Skeletal muscle tissue (tissue), 3 donors: ENCODE measurements at regions not wholly inside any gene's neighbourhood (a gene's known extent, or its start where the extent isn't known, plus 50 kb on each side); places are given as distances from the start of the nearest gene placed in this dataset.

Source experiments
- H3K27ac ChIP-seq: one replicate; pipeline ENCODE4 v1.7.0; 2013; ENCODE audit warnings: mild to moderate bottlenecking, low read depth, low read length, inconsistent platforms
- H3K27me3 ChIP-seq, 3 donors: one replicate each; pipeline ENCODE4 v1.7.0; 2013; ENCODE audit warnings: low read length in 3 of 3; ENCODE audit not compliant: control insufficient read depth in 3 of 3, insufficient read depth in 3 of 3
- H3K36me3 ChIP-seq, 3 donors: one replicate each; pipeline ENCODE4 v1.7.0; 2013; ENCODE audit warnings: low read length in 3 of 3; ENCODE audit not compliant: control insufficient read depth in 3 of 3, insufficient read depth in 3 of 3
- H3K4me1 ChIP-seq, 3 donors: one replicate each; pipeline ENCODE4 v1.7.0; 2013; ENCODE audit warnings: low read length in 3 of 3, mild to moderate bottlenecking in 3 of 3; ENCODE audit not compliant: control insufficient read depth in 3 of 3, insufficient read depth in 3 of 3
- H3K4me3 ChIP-seq, 3 donors: one replicate each; pipeline ENCODE4 v1.7.0; 2013; ENCODE audit warnings: low read length in 3 of 3
- H3K9ac ChIP-seq, 3 donors: one replicate each; pipeline ENCODE4 v1.7.0; 2013; ENCODE audit warnings: low read length in 3 of 3, mild to moderate bottlenecking in 3 of 3, moderate library complexity in 2 of 3, low read depth in 1 of 3
- H3K9me3 ChIP-seq, 3 donors: one replicate each; pipeline ENCODE4 v1.7.0; 2013; ENCODE audit warnings: low read length in 3 of 3; ENCODE audit not compliant: control insufficient read depth in 3 of 3
- donor health status: Osteomylitis.

DNA sequence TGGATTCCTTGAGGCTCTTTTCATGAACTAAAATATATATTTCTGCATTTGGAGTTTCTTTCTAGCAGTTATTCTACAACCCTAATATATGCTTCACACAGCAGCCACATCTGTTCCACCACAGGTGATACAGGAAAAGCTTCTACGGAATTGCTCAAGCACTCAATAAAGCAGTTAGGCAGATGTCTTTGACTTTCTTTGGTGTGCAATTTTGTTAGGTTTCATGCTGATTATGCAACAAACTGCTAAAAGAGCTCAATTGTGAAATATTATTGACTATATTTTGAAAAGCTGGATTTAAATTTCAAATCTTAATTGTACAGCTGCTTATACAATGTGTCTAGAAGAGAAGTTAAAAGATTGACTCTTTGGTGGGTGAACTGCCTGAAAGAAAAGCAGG lies 1055.6 kb upstream of the FBXO33 start:
- Histone ChIP-seq H3K27me3 (no peaks in the 10 kb centered on the region), H3K4me3 (no peak overlapping the region), H3K9me3 (no peaks in the 10 kb centered on the region), H3K9ac (no peak overlapping the region), H3K36me3 (no peaks in the 10 kb centered on the region), H3K27ac (no peak overlapping the region), H3K4me1 (no peaks in the 10 kb centered on the region)

DNA sequence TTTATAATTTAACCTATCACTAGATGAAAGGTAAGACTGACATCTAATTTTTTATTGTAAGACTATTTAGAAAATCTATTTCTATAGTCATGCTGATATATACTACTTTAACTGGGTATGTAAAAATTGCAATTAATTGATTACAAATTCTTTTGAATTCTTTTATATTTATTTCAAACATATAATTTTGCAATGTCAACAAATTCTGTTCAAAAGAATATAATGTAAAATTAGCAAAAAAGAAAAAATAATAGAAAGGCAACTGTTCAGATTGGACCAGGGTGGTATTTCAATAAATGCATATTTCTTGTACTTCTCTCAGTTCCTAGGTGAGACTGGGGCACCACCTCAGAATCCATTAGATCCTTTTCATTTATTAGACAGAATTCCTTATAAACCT lies 1053.5 kb upstream of the FBXO33 start:
- Histone ChIP-seq H3K4me3 (no peak overlapping the region), H3K36me3 (no peaks in the 10 kb centered on the region), H3K9ac (no peak overlapping the region), H3K27me3 (no peaks in the 10 kb centered on the region), H3K9me3 (no peaks in the 10 kb centered on the region), H3K27ac (no peak overlapping the region), H3K4me1 (no peaks in the 10 kb centered on the region)

DNA sequence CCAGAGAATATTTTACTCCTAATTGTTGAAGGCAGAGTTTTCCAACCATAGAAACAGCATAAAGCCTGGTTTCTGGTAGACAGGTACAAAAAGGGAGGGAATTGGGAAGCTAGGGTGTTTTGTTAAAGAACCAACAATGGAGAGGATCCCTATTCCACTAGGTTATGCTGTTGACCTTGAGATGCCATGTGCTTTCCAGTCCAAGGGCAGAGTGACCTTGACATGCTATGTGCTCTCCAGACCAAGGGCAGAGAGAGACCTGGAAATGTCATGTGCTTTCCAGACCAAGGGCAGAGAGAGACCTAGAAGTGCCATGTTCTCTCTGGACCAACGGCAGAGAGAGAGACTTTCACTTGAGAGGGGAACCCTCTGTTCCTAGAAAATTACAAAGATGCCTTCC lies 1043.8 kb upstream of the FBXO33 start:
- Histone ChIP-seq H3K36me3 (no peaks in the 10 kb centered on the region), H3K9me3 (peaks cover 0 to 3% (median 0%) of the 10 kb centered on the region in 3 donors), H3K4me3 (no peak overlapping the region), H3K27me3 (no peaks in the 10 kb centered on the region), H3K9ac (no peak overlapping the region), H3K4me1 (no peaks in the 10 kb centered on the region), H3K27ac (no peak overlapping the region)

DNA sequence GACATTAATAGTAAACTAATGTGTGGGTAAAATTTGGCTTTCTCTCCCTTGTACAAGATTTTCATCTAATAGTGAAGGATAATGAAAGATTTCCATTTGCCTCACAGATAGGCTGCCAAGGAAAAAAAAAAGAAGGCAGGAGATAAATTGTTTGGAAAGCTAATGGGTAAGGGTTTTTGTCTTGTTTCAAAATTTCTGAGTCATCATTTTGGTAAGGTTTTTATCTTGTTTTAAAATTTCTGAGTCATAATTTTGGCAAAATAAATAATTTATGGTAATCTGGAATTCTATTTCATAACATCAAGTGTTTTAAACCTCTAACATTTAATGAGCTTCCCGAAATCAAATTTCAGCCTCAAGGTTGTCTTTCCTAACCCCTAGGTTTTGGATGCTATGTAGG lies 1035.7 kb upstream of the FBXO33 start:
- Histone ChIP-seq H3K27me3 (no peaks in the 10 kb centered on the region), H3K27ac (no peak overlapping the region), H3K4me1 (no peaks in the 10 kb centered on the region), H3K4me3 (no peak overlapping the region), H3K9ac (no peak overlapping the region), H3K36me3 (no peaks in the 10 kb centered on the region), H3K9me3 (peaks cover 0 to 2% (median 0%) of the 10 kb centered on the region in 3 donors)

DNA sequence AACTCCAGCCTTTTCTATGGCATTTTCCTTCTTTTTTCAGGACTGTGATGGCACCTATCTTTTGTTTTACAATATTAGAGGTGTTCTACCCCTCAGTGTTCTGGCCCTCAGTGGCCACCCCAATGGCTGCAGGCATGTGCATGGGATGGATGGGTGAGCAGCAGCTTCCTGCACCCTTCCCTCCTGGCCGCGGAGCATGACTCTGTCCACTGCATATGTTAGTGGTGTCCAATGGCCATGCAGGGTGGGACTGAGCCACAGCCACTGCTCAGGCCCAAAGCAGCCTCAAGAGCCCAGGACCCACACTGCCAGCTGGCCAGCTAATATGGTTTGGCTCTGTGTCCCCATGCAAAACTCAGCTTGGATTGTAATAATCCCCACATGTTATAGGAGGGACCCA lies 1032.3 kb upstream of the FBXO33 start:
- Histone ChIP-seq H3K9me3 (no peaks in the 10 kb centered on the region), H3K4me3 (no peak overlapping the region), H3K27ac (no peak overlapping the region), H3K27me3 (no peaks in the 10 kb centered on the region), H3K9ac (no peak overlapping the region), H3K4me1 (no peaks in the 10 kb centered on the region), H3K36me3 (no peaks in the 10 kb centered on the region)

DNA sequence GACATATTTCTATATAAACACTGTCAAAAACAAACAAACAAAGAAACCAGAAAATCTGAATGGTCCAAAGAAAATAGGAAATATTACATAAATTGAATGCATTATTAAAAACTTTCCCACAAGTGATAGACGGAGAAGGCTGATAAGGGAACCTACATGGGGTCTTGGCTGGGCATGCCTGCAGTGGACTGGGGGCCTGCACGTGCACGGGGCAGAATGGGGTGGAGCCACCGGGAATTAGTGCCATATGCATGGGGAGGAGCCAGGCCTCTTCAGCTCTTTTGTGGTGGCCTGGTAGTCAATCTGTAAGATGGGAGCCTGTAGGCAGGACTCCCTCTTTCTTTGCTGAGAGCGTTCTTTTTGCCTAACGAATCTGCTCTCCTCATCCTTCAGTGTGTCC lies 1031.7 kb upstream of the FBXO33 start:
- Histone ChIP-seq H3K9ac (no peak overlapping the region), H3K4me1 (no peaks in the 10 kb centered on the region), H3K9me3 (no peaks in the 10 kb centered on the region), H3K36me3 (no peaks in the 10 kb centered on the region), H3K27me3 (no peaks in the 10 kb centered on the region), H3K27ac (no peak overlapping the region), H3K4me3 (no peak overlapping the region)

DNA sequence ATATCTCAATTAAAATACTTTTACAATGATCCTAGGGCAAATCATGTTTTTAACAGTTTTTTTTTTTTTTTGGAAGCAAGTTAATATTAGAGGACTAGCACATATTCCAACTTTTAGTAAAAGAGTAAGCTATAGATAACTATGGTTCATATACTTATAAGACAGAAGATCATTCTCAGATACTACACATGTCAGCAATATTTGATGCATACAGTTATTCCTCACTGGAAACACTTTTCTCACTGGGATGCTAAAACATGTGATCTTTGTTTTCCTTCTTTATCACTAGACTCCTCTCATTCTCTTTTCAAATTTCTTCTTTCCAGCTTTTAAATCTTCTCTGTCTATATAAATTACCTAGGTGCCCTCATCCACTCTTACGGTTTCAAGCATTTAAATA lies 1020.4 kb upstream of the FBXO33 start:
- Histone ChIP-seq H3K9ac (no peak overlapping the region), H3K27ac (no peak overlapping the region), H3K36me3 (no peaks in the 10 kb centered on the region), H3K27me3 (no peaks in the 10 kb centered on the region), H3K4me3 (no peak overlapping the region), H3K4me1 (no peaks in the 10 kb centered on the region), H3K9me3 (peaks cover 0 to 2% (median 0%) of the 10 kb centered on the region in 3 donors)

DNA sequence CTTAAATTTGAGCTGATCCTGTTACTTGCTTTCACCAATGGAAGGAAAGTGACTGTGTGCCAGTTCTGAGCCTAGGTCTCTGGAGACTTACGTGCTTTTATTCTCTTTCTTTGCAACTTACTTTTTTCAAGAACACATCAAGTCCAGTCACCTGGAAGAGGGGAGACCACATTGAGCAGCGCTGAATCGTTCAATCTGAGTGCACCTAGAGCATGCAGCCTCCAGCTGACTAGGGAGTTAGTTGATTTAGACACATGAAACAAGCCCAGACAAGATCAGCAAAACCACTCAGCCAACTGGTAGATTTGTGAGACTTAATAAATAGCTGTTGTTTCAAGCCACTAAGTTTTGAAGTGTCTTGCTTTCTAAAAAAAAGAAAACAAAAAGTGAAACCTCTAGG lies 1014.8 kb upstream of the FBXO33 start:
- Histone ChIP-seq H3K4me1 (no peaks in the 10 kb centered on the region), H3K27ac (no peak overlapping the region), H3K4me3 (no peak overlapping the region), H3K27me3 (no peaks in the 10 kb centered on the region), H3K9me3 (no peaks in the 10 kb centered on the region), H3K9ac (no peak overlapping the region), H3K36me3 (no peaks in the 10 kb centered on the region)

DNA sequence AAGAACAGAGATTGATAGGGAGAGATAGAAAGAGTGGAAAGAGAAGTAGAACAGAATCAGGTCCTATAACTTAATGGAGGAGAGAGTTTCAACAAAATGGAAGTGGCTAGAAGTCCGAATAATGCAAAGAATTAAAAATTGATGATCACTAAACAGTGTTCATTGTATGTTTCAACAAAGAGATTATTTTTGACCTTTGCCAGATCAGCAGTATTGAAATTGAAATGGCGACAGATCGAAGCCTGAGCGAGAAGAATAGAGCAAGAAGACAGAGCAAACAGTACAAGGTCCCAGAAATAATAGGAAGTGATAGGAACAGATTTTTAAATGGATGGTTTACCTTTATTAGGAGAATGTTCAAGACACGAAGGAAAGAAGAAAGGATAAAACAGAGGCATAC lies 1012.8 kb upstream of the FBXO33 start:
- Histone ChIP-seq H3K9ac (no peak overlapping the region), H3K36me3 (no peaks in the 10 kb centered on the region), H3K4me1 (no peaks in the 10 kb centered on the region), H3K9me3 (no peaks in the 10 kb centered on the region), H3K4me3 (no peak overlapping the region), H3K27me3 (no peaks in the 10 kb centered on the region), H3K27ac (no peak overlapping the region)

DNA sequence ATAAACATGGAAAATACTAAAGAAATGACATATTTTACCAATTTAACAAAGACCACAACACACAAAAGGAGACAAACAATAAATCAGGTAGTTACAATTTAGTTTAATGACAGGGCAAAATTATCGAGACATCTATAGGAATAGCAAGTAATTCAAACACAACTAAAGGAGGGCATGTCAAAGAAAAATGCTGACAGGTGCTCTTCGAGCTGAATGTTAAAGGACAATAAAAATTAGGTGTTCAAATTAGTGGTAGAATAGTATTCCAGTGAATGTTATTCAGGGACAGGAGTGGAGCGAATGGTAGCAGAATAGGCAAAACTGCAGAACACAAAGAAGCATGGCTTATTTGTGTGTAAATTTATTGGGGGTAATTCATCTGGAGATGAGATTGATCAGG lies 1004.3 kb upstream of the FBXO33 start:
- H3K36me3 ChIP-seq = no peaks in the 10 kb centered on the region
- H3K27ac ChIP-seq = no peak overlapping the region
- no peaks in the 10 kb centered on the region for H3K9me3 ChIP-seq
- H3K4me1 ChIP-seq = no peaks in the 10 kb centered on the region
- no peak overlapping the region for H3K9ac ChIP-seq
- H3K27me3 ChIP-seq = no peaks in the 10 kb centered on the region
- H3K4me3 ChIP-seq = no peak overlapping the region

DNA sequence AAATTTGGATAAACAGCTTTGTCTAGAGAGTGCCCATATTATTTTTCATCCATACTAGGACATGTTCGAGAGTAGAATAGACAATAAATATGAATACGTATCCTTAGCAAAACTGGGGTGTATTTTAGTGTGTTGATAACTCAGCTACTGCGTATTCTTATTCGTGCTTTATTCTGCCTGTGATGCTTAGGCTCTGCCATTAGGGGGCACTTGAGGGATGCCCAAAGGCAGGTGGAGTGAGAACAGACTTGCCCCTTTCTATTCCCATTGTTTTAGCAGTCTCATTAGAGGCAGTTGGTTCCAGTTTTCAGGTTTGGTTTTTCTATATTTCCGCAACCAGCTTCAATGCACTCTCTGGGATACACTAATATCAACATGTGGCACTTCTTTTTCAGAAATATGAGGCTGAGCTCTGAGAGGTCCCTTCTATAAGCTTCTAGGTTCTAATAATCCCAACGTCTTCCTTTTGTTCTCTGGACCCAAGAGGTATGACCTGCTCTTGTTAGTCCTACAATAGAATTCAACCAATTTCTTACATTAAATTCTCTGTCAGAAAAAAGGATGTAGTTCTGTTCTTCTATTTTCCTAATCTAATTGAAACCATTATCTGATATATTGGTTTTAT lies 985.7 kb upstream of the FBXO33 start:
- H3K4me1 ChIP-seq = no peaks in the 10 kb centered on the region
- no peaks in the 10 kb centered on the region for H3K27me3 ChIP-seq
- no peaks in the 10 kb centered on the region for H3K36me3 ChIP-seq
- no peaks in the 10 kb centered on the region for H3K9me3 ChIP-seq
- no peak overlapping the region for H3K4me3 ChIP-seq
- no peak overlapping the region for H3K27ac ChIP-seq
- H3K9ac ChIP-seq = no peak overlapping the region
